Keratinocyte (primary cell): ENCODE measurements at regions not wholly inside any gene's neighbourhood (a gene's known extent, or its start where the extent isn't known, plus 50 kb on each side); places are given as distances from the start of the nearest gene placed in this dataset.

Source experiments
- DNase-seq: peaks from one replicate; pipeline ENCODE4 v3.0.0-alpha.2; 2011; ENCODE audit warnings: low read depth, missing footprints, low spot score
- FAIRE-seq: peaks from 2 replicates; lab custom pipeline; 2011; peaks lifted over from hg19 to GRCh38; lab: Jason Lieb, UNC
- H2AFZ ChIP-seq: 2 replicates; pipeline ENCODE4 v1.6.0; 2012; ENCODE audit warnings: low read length, control low read depth, inconsistent platforms; ENCODE audit not compliant: control insufficient read depth
- H3K27ac ChIP-seq: 2 replicates; pipeline ENCODE4 v1.5.1; 2011; ENCODE audit warnings: low read length; ENCODE audit not compliant: control insufficient read depth, insufficient read depth
- H3K27me3 ChIP-seq: 3 replicates; pipeline ENCODE4 v1.6.0; 2011; ENCODE audit warnings: low read length; ENCODE audit not compliant: control insufficient read depth, insufficient read depth; ENCODE audit errors: extremely low read depth
- H3K36me3 ChIP-seq, 2 experiments: 2 replicates in 1 of 2; 3 replicates in 1 of 2; pipeline ENCODE4 v1.5.1; 2011; ENCODE audit warnings: low read length in 2 of 2, mild to moderate bottlenecking in 1 of 2; ENCODE audit not compliant: control insufficient read depth in 2 of 2, insufficient read depth in 2 of 2; ENCODE audit errors: extremely low read depth in 1 of 2
- H3K4me1 ChIP-seq: 3 replicates; pipeline ENCODE4 v1.5.1; 2011; ENCODE audit warnings: low read length; ENCODE audit not compliant: control insufficient read depth, insufficient read depth; ENCODE audit errors: extremely low read depth
- H3K4me2 ChIP-seq: 3 replicates; pipeline ENCODE4 v1.6.0; 2011; ENCODE audit warnings: low read depth, low read length; ENCODE audit not compliant: control insufficient read depth, insufficient read depth; ENCODE audit errors: extremely low read depth
- H3K4me3 ChIP-seq, 3 experiments: fragments of 200-600 bp in 1 of 3; sonication (generic) in 1 of 3; 2 replicates in 2 of 3; 3 replicates in 1 of 3; pipeline ENCODE4 v1.5.1; 2011 to 2016; ENCODE audit warnings: low read length in 3 of 3, mild to moderate bottlenecking in 3 of 3, control low read depth in 2 of 3, inconsistent platforms in 1 of 3, low read depth in 1 of 3, mixed read lengths in 1 of 3, mixed run types in 1 of 3, moderate library complexity in 1 of 3; ENCODE audit not compliant: control insufficient read depth in 2 of 3, insufficient read depth in 2 of 3; ENCODE audit errors: extremely low read depth in 1 of 3
- H3K79me2 ChIP-seq: 2 replicates; pipeline ENCODE4 v1.6.0; 2012; ENCODE audit warnings: low read length; ENCODE audit not compliant: control insufficient read depth, insufficient read depth
- H3K9ac ChIP-seq: 3 replicates; pipeline ENCODE4 v1.6.0; 2011; ENCODE audit warnings: low read length; ENCODE audit not compliant: control insufficient read depth, insufficient read depth; ENCODE audit errors: extremely low read depth
- H3K9me1 ChIP-seq: 3 replicates; pipeline ENCODE4 v1.6.0; 2011; ENCODE audit warnings: low read length; ENCODE audit not compliant: control insufficient read depth, insufficient read depth; ENCODE audit errors: extremely low read depth
- H3K9me3 ChIP-seq: 2 replicates; pipeline ENCODE4 v1.5.1; 2012; ENCODE audit warnings: low read depth, low read length; ENCODE audit not compliant: control insufficient read depth
- H4K20me1 ChIP-seq: 3 replicates; pipeline ENCODE4 v1.6.0; 2011; ENCODE audit warnings: low read length; ENCODE audit not compliant: control insufficient read depth, insufficient read depth; ENCODE audit errors: extremely low read depth
- EZH2 ChIP-seq: IDR thresholded peaks from one replicate; pipeline ENCODE4 v1.6.1; 2012; ENCODE audit warnings: inconsistent platforms, mild to moderate bottlenecking, low read length, moderate library complexity
- dilution Hi-C: fragments of 300-500 bp; cut with MboI; formaldehyde crosslinking; loops from one replicate; pipeline ENCODE4 v1.7.0; 2020; ENCODE audit warnings: low sequenced_read_pairs; ENCODE audit not compliant: extremely low pct_ligation_motif_present
- TF ChIP-seq, protein P1 (sequence below), 3 experiments: IDR thresholded peaks in 1 of 3; conservative IDR thresholded peaks in 1 of 3; optimal IDR thresholded peaks in 1 of 3; 2 replicates in 2 of 3; 3 replicates in 1 of 3; pipeline versions ENCODE3 to v1.5.1; 2011; ENCODE audit warnings: low read length in 3 of 3, mild to moderate bottlenecking in 3 of 3, moderate library complexity in 2 of 3, control low read depth in 1 of 3, inconsistent platforms in 1 of 3; ENCODE audit not compliant: insufficient read depth in 2 of 3; ENCODE audit errors: extremely low read depth in 1 of 3

- Histone ChIP-seq H3K4me3 (no peak overlapping the region), H3K4me2 (peak overlapping the region; percentile 19), H3K9me1 (no peaks in the 10 kb centered on the region), H3K36me3 (no peaks in the 10 kb centered on the region), H3K4me1 (peaks cover 13% of the 10 kb centered on the region), H3K27ac (no peak overlapping the region), H2AFZ (peak overlapping the region; percentile 60), H3K79me2 (no peaks in the 10 kb centered on the region), H3K27me3 (no peaks in the 10 kb centered on the region), H3K9ac (no peak overlapping the region), H4K20me1 (no peaks in the 10 kb centered on the region), H3K9me3 (no peaks in the 10 kb centered on the region)
- FAIRE-seq (no peak), DNase-seq (no peak)
- TF ChIP-seq, protein P1, sequence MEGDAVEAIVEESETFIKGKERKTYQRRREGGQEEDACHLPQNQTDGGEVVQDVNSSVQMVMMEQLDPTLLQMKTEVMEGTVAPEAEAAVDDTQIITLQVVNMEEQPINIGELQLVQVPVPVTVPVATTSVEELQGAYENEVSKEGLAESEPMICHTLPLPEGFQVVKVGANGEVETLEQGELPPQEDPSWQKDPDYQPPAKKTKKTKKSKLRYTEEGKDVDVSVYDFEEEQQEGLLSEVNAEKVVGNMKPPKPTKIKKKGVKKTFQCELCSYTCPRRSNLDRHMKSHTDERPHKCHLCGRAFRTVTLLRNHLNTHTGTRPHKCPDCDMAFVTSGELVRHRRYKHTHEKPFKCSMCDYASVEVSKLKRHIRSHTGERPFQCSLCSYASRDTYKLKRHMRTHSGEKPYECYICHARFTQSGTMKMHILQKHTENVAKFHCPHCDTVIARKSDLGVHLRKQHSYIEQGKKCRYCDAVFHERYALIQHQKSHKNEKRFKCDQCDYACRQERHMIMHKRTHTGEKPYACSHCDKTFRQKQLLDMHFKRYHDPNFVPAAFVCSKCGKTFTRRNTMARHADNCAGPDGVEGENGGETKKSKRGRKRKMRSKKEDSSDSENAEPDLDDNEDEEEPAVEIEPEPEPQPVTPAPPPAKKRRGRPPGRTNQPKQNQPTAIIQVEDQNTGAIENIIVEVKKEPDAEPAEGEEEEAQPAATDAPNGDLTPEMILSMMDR (optimal IDR thresholded peaks at IDR 0.05 in 1 of 3, IDR thresholded peaks at IDR 0.05 in 1 of 3, conservative IDR thresholded peaks at IDR 0.05 in 1 of 3; ENCODE audit: extremely low read depth in 1 of 3, insufficient read depth in 2 of 3, low read length in 3 of 3), result peak in 2 of 3 experiments; percentile 45 to 58
- TF ChIP-seq EZH2, result no peak
- dilution Hi-C loops, result no loop called here
These were observed 162.5 kb upstream of the KIF2A start for GRCh38 chr5:62143268-62144229.

- no peaks in the 10 kb centered on the region for H4K20me1 ChIP-seq
- H3K27ac ChIP-seq, result no peak overlapping the region
- no peaks in the 10 kb centered on the region for H3K27me3 ChIP-seq
- TF ChIP-seq, protein P1 (optimal IDR thresholded peaks at IDR 0.05 in 1 of 3, IDR thresholded peaks at IDR 0.05 in 1 of 3, conservative IDR thresholded peaks at IDR 0.05 in 1 of 3; ENCODE audit: extremely low read depth in 1 of 3, insufficient read depth in 2 of 3, low read length in 3 of 3), result no peak
- TF ChIP-seq EZH2, result no peak
- no peaks in the 10 kb centered on the region for H3K79me2 ChIP-seq
- no peak overlapping the region for H2AFZ ChIP-seq
- peak overlapping the region; percentile 19 for H3K4me2 ChIP-seq
- dilution Hi-C loops, result no loop called here
- no peaks in the 10 kb centered on the region for H3K36me3 ChIP-seq
- H3K9me1 ChIP-seq, result no peaks in the 10 kb centered on the region
- peaks cover 13% of the 10 kb centered on the region for H3K4me1 ChIP-seq
- FAIRE-seq, result peak; percentile 70
- H3K9ac ChIP-seq, result no peak overlapping the region
- H3K9me3 ChIP-seq, result no peaks in the 10 kb centered on the region
- H3K4me3 ChIP-seq, result no peak overlapping the region
- no peak for DNase-seq
These were observed 161.5 kb upstream of the KIF2A start for GRCh38 chr5:62144401-62145022.
